ENCODE measurements at regions not wholly inside any gene's neighbourhood (a gene's known extent, or its start where the extent isn't known, plus 50 kb on each side); places are given as distances from the start of the nearest gene placed in this dataset.

DNA sequence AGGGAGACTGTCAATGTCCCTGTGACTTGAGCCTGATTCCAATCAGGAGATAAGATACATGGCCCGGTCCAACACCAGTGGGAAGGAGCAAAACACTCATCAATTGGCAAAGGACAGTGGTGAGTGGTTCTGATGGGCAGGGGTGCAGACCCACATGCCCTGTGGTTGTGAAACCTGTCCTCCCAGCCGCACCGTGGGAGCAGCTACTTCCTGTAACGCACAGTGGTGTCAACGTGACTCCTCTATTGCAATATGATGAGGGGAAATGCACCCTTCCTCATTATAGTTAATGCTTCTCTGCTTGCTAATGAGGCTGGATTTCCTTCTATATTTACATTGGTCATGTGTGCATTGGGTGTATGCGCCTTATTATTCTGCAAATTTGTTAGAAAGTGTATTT, 223.0 kb downstream of the IRX1 start:
- intact Hi-C loops (cut with DNase I; ENCODE audit: low total_unique reads) = no loop called here
- 68% methylated on average over 6 of the region's 6 CpGs for WGBS, 2 donors
- TF ChIP-seq POLR2A (IDR thresholded peaks at IDR 0.05) = no peak
- TF ChIP-seq, protein P1, sequence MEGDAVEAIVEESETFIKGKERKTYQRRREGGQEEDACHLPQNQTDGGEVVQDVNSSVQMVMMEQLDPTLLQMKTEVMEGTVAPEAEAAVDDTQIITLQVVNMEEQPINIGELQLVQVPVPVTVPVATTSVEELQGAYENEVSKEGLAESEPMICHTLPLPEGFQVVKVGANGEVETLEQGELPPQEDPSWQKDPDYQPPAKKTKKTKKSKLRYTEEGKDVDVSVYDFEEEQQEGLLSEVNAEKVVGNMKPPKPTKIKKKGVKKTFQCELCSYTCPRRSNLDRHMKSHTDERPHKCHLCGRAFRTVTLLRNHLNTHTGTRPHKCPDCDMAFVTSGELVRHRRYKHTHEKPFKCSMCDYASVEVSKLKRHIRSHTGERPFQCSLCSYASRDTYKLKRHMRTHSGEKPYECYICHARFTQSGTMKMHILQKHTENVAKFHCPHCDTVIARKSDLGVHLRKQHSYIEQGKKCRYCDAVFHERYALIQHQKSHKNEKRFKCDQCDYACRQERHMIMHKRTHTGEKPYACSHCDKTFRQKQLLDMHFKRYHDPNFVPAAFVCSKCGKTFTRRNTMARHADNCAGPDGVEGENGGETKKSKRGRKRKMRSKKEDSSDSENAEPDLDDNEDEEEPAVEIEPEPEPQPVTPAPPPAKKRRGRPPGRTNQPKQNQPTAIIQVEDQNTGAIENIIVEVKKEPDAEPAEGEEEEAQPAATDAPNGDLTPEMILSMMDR (IDR thresholded peaks at IDR 0.05) = no peak
- DNase-seq (ENCODE audit: low spot score in 2 of 2) = no peak
- no peak overlapping the region for H3K4me3 ChIP-seq (ENCODE audit: low read depth, poor library complexity, severe bottlenecking)

DNA sequence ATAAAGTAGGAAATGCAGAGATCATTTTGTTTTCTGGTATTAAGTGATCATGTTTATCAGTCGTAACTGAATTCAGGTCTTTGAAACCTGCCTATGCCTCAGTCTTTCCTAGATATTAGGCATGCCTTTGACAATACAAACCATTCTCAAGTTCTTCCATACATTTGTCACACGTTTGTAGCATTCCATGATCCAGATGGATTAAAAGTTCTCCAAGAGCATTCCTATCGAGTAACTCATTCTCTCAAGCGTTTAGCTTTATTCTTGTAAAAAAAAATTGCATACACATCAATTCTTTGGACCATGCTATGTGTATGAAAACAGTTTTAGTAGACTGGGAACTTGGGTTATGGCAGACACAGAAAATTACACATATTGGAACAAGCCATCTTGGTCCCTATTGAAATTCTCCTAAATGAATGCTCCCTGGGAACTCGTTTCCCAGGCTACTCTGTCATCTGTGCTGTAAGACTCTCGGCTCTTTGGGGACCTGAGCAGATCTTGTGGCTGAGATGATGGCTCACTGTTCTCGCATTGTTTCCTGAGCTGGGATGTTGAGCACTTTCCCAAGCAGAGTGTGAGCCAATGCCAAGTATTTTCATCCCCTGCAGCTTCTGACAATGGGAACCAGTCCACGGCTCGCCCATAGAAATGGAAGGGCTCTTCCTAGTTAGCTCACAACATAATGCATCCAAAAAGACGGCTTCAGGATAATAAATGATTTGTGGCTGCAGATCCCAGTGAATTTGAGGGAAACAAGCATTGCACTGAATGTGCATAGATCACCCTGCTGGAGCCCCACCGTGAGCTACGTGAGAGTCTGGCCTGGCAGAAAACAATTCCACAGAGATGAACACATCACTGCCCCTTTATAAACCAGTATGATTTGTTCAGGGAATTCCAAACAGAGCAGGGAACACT, 230.2 kb downstream of the IRX1 start:
- WGBS, 2 donors = 41 to 47% methylated on average over 12 of the region's 12 CpGs
- TF ChIP-seq, protein P1 (IDR thresholded peaks at IDR 0.05) = no peak
- TF ChIP-seq POLR2A (IDR thresholded peaks at IDR 0.05) = no peak
- no peak for DNase-seq (ENCODE audit: low spot score in 2 of 2)
- intact Hi-C loops (cut with DNase I; ENCODE audit: low total_unique reads) = no loop called here
- H3K4me3 ChIP-seq (ENCODE audit: low read depth, poor library complexity, severe bottlenecking) = no peak overlapping the region

- intact Hi-C loops (cut with DNase I; ENCODE audit: low total_unique reads) = no loop called here
- no peak overlapping the region for H3K4me3 ChIP-seq (ENCODE audit: low read depth, poor library complexity, severe bottlenecking)
- TF ChIP-seq, protein P1 (IDR thresholded peaks at IDR 0.05) = no peak
- TF ChIP-seq POLR2A (IDR thresholded peaks at IDR 0.05) = no peak
- 35 to 58% methylated on average over 8 of the region's 8 CpGs for WGBS, 2 donors
- no peak for DNase-seq (ENCODE audit: low spot score in 2 of 2)
These were observed 232.0 kb downstream of the IRX1 start for GRCh38 chr5:3827624-3828023.

- DNase-seq (ENCODE audit: low spot score in 2 of 2) = no peak
- H3K4me3 ChIP-seq (ENCODE audit: low read depth, poor library complexity, severe bottlenecking) = no peak overlapping the region
- 89 to 91% methylated on average over 4 of the region's 4 CpGs for WGBS, 2 donors
- intact Hi-C loops (cut with DNase I; ENCODE audit: low total_unique reads) = no loop called here
- TF ChIP-seq POLR2A (IDR thresholded peaks at IDR 0.05) = no peak
- TF ChIP-seq, protein P1 (IDR thresholded peaks at IDR 0.05) = no peak
These were observed 233.1 kb downstream of the IRX1 start for GRCh38 chr5:3828761-3829160.

DNA sequence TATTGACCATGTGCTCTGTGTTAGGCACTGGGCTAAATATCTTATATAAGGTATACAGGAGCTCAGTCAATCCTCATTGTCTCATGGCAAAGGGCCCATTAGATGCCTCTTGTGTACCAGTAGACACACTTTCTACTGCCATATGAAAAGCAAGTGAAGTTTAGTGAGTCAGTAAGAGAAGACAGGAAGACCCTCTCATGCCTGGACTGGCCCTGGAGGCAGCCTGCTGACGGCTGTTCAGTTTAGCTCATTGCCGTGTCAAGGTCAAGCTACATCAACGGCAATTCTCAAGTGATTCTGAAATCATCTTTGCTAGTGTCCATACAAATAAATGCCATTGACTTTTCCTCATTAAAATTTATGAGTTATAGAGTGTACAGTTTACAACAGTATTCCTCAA, 237.9 kb downstream of the IRX1 start:
- DNase-seq (ENCODE audit: low spot score in 2 of 2) = no peak
- no peak overlapping the region for H3K4me3 ChIP-seq (ENCODE audit: low read depth, poor library complexity, severe bottlenecking)
- intact Hi-C loops (cut with DNase I; ENCODE audit: low total_unique reads) = no loop called here
- TF ChIP-seq POLR2A (IDR thresholded peaks at IDR 0.05) = no peak
- TF ChIP-seq, protein P1 (IDR thresholded peaks at IDR 0.05) = no peak
- WGBS, 2 donors = 77 to 94% methylated on average over 3 of the region's 3 CpGs
